Lower lobe of right lung (tissue), 2 donors: ENCODE measurements at regions not wholly inside any gene's neighbourhood (a gene's known extent, or its start where the extent isn't known, plus 50 kb on each side); places are given as distances from the start of the nearest gene placed in this dataset.

Source experiments
- ATAC-seq, 2 donors: fragments of 200-7000 bp; cut with Tn5 transposase; one replicate each; pipeline ENCODE4 v1.9.1; 2020 to 2022; ENCODE audit warnings: mild to moderate bottlenecking in 2 of 2, moderate library complexity in 2 of 2
- DNase-seq: peaks from one replicate; pipeline ENCODE4 v3.0.0-alpha.2; 2020
- H3K27ac ChIP-seq: fragments of 200-600 bp; one replicate; pipeline ENCODE4 v1.8.0; 2022
- H3K27me3 ChIP-seq: fragments of 200-600 bp; one replicate; pipeline ENCODE4 v1.8.0; 2022; ENCODE audit warnings: low read depth
- H3K36me3 ChIP-seq: fragments of 200-600 bp; one replicate; pipeline ENCODE4 v1.8.0; 2022; ENCODE audit warnings: mild to moderate bottlenecking
- H3K4me1 ChIP-seq: fragments of 200-600 bp; one replicate; pipeline ENCODE4 v1.8.0; 2022
- H3K4me3 ChIP-seq: fragments of 200-600 bp; one replicate; pipeline ENCODE4 v1.8.0; 2022; ENCODE audit warnings: mild to moderate bottlenecking
- H3K9me3 ChIP-seq: fragments of 200-600 bp; one replicate; pipeline ENCODE4 v1.8.0; 2022
- intact Hi-C: fragments of 100-400 bp; cut with DNase I; formaldehyde crosslinking; loops from one replicate; pipeline ENCODE4 v1.11.0; 2022
- TF ChIP-seq, protein P1 (sequence below): fragments of 200-600 bp; IDR thresholded peaks from one replicate; pipeline ENCODE4 v1.8.0; 2022; ENCODE audit warnings: antibody characterized with exemption, mild to moderate bottlenecking
- donor health status: DM: no; HTN: yes; CAD: no; lungs with severe emphysema.

DNA sequence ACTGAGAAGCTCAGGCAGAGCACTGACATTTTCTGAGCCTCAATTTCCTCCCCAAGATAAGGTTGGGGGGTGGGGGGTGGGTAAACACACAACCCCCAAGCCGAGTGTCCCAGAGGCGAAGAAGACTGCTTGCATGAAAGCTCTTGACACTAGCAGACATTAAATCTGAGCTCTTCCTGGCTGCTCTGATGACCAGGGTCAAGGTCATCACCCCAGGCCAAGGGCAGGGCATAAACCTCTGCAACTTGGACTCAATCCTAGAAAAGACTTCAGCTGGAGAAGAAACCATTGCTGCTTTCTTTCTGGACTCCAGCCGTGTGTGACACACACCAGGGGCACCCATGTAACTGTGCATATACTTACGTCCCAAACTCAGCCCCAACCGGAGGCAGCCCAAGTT, 109.0 kb downstream of the BANF2 start:
- Histone ChIP-seq H3K4me3 (no peak overlapping the region), H3K27me3 (no peaks in the 10 kb centered on the region), H3K9me3 (no peaks in the 10 kb centered on the region), H3K27ac (peak overlapping the region; percentile 22), H3K36me3 (no peaks in the 10 kb centered on the region), H3K4me1 (peaks cover 39% of the 10 kb centered on the region)
- ATAC-seq (no peak), DNase-seq (no peak)
- intact Hi-C loops = no loop called here
- TF ChIP-seq, protein P1, sequence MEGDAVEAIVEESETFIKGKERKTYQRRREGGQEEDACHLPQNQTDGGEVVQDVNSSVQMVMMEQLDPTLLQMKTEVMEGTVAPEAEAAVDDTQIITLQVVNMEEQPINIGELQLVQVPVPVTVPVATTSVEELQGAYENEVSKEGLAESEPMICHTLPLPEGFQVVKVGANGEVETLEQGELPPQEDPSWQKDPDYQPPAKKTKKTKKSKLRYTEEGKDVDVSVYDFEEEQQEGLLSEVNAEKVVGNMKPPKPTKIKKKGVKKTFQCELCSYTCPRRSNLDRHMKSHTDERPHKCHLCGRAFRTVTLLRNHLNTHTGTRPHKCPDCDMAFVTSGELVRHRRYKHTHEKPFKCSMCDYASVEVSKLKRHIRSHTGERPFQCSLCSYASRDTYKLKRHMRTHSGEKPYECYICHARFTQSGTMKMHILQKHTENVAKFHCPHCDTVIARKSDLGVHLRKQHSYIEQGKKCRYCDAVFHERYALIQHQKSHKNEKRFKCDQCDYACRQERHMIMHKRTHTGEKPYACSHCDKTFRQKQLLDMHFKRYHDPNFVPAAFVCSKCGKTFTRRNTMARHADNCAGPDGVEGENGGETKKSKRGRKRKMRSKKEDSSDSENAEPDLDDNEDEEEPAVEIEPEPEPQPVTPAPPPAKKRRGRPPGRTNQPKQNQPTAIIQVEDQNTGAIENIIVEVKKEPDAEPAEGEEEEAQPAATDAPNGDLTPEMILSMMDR = no peak

DNA sequence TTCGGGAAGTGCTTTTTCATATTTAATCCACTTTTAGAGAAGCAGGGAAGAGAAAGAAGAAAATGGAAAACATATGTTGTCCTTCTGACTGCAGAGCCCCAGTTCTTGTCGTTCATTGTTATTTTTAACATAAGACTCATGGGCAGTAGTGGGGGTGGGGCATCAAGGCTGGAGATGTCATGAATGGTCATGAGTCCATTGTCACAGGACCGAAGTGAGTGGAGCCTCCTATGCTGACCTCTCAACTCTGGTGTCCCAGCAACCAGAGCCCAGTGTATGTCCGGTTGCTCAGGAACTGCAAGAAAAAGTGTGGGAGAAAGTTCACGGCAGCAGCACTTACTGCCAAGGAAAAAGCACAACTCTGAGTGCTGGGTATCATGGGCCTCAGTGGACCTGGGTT, 108.6 kb downstream of the BANF2 start:
- intact Hi-C loops = no loop called here

DNA sequence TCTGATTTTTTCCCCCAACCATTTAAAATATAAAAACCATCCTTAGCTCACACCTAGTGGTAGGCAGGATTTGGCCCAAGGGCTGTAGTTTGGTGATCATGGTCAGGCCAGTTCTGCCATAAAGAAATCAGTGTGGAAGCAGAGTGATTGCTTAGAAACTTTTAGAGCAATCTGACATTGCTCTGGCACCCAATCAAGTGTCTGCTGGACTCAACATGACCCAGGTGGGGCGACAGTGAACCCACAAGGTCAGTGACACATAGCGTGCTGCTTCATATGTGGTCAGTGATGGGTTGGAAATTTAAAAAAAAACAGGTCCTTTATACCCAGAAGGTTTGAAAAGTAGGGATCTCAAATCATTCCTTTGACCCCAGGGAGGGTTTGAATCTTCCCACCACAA, 107.9 kb downstream of the BANF2 start:
- H3K36me3 ChIP-seq = no peaks in the 10 kb centered on the region
- no peak overlapping the region for H3K4me3 ChIP-seq
- H3K27me3 ChIP-seq = no peaks in the 10 kb centered on the region
- H3K27ac ChIP-seq = peak overlapping the region; percentile 71
- TF ChIP-seq, protein P1 = no peak
- intact Hi-C loops = no loop called here
- no peak for ATAC-seq
- H3K9me3 ChIP-seq = no peaks in the 10 kb centered on the region
- H3K4me1 ChIP-seq = peaks cover 39% of the 10 kb centered on the region
- no peak for DNase-seq

More for the DNA sequence above, 108.6 kb downstream of the BANF2 start:
- H3K27me3 ChIP-seq = no peaks in the 10 kb centered on the region
- ATAC-seq (peak; percentile 63 to 65), DNase-seq (peak; percentile 66)
- no peak overlapping the region for H3K4me3 ChIP-seq
- peaks cover 39% of the 10 kb centered on the region for H3K4me1 ChIP-seq
- H3K27ac ChIP-seq = peak overlapping the region; percentile 22
- TF ChIP-seq, protein P1 = no peak
- no peaks in the 10 kb centered on the region for H3K36me3 ChIP-seq
- H3K9me3 ChIP-seq = no peaks in the 10 kb centered on the region

DNA sequence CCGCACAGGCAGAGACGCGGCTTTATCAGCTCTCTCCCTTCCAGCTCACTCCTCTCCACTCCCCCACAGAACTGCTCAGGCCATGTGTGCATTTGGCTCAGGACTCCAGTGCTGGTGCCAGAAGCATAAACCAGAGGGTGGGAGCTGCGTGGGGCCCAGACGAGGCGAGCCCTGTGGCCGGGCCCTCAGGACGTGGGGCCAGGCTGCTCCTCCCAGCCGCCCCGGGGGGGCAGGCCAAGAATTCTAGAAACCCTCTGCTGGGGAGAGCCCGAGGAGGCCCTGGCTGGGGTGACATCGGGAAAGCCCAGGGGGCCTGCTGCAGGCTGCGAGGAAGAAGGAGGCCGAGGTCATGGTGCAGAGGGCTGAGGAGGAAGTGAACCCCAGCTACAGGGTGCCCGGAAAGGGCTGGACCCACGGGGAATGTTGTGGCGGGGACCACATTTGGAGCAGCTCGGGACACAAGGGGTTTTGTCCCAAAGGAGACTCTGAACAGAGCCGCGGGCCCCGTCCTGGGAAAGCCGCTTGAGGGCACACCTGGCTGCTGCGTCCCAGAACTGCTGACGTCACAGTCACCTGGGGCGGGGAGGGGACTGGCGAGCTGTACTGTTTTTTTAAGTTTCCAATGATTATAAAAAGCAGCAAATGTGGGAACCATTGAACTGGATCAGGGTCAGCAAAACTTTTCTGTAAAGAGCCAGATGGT, 107.1 kb downstream of the BANF2 start:
- Histone ChIP-seq H3K4me1 (peaks cover 39% of the 10 kb centered on the region), H3K27ac (peak overlapping the region; percentile 71), H3K36me3 (no peaks in the 10 kb centered on the region), H3K9me3 (no peaks in the 10 kb centered on the region), H3K4me3 (no peak overlapping the region), H3K27me3 (no peaks in the 10 kb centered on the region)
- DNase-seq (no peak), ATAC-seq (peak; percentile 69)
- TF ChIP-seq, protein P1 = no peak
- intact Hi-C loops = no loop called here

DNA sequence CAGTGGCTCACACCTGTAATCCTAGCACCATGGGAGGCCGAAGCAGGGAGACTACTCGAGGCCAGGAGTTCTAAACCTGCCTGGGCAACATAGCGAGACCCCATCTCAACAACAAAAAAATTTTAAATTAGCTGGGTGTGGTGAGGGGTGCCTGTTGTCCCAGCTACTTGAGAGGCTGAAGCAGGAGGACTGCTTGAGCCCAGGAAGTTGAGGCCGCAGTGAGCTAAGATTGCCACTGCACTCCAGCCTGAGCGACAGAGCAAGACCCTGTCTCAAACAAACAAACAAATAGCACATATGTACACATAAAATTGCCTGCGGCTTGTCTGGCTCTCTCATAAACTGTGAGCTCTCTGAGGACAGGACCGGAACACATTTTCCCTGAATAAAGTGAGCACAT, 106.3 kb downstream of the BANF2 start:
- ATAC-seq (no peak), DNase-seq (no peak)
- no peak overlapping the region for H3K4me3 ChIP-seq
- no peaks in the 10 kb centered on the region for H3K27me3 ChIP-seq
- TF ChIP-seq, protein P1 = no peak
- H3K4me1 ChIP-seq = peaks cover 39% of the 10 kb centered on the region
- H3K36me3 ChIP-seq = no peaks in the 10 kb centered on the region
- peak overlapping the region; percentile 71 for H3K27ac ChIP-seq
- no peaks in the 10 kb centered on the region for H3K9me3 ChIP-seq
- intact Hi-C loops = no loop called here
